ENCODE measurements at regions not wholly inside any gene's neighbourhood (a gene's known extent, or its start where the extent isn't known, plus 50 kb on each side); places are given as distances from the start of the nearest gene placed in this dataset.

DNA sequence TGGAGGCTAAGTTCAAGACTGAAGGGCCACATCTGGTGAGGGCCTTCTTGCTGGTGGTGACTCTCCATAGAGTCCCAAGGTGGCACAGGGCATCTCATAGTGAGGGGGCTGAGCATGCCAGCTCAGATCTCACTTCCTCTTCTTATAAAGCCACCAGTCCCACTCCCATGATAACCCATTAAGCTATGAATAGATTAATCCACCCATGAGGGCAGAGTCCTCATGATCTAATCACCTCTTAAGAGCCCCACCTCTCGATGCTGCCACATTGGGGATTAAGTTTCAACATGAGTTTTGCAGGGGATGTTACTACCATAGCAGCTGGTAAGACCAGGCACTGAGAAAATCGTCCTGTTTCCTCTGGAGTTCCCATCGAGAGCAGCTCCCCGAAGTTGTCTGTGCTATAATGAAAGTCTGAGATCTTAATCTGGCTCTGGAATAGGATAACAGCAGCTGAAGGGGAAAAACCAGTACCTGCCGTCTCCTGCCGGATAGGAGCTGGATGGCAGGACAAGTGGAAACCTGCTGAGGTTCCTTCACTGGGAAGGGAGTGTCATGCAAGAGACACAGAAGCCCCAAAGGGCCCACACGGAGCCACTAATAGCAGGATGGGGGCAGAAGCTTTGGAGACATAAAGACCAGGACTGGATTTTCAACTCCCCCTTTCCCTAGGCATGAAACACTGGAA lies 79.5 kb upstream of the EPHB3 start:
- no peak overlapping the region for H3K4me3 ChIP-seq (ENCODE audit: control insufficient read depth, low read depth, low read length)
- DNase-seq (ENCODE audit: low read depth), result no peak
- TF ChIP-seq CTCF (IDR thresholded peaks at IDR 0.05; ENCODE audit: control insufficient read depth, insufficient read depth, low read depth, low read length, missing control alignments), result no peak

GRCh38 chr3:184485241-184485640 lies 76.3 kb upstream of the EPHB3 start:
- no peak for TF ChIP-seq CTCF (IDR thresholded peaks at IDR 0.05; ENCODE audit: control insufficient read depth, insufficient read depth, low read depth, low read length, missing control alignments)
- DNase-seq (ENCODE audit: low read depth), result no peak

GRCh38 chr3:184485906-184486305 lies 75.7 kb upstream of the EPHB3 start:
- H3K4me3 ChIP-seq (ENCODE audit: control insufficient read depth, low read depth, low read length), result no peak overlapping the region
- TF ChIP-seq CTCF (IDR thresholded peaks at IDR 0.05; ENCODE audit: control insufficient read depth, insufficient read depth, low read depth, low read length, missing control alignments), result no peak
- no peak for DNase-seq (ENCODE audit: low read depth)

More at GRCh38 chr3:184485241-184485640, 76.3 kb upstream of the EPHB3 start:
- H3K4me3 ChIP-seq (ENCODE audit: control insufficient read depth, low read depth, low read length), result no peak overlapping the region

GRCh38 chr3:184486614-184487013 lies 75.0 kb upstream of the EPHB3 start:
- no peak for TF ChIP-seq CTCF (IDR thresholded peaks at IDR 0.05; ENCODE audit: control insufficient read depth, insufficient read depth, low read depth, low read length, missing control alignments)
- DNase-seq (ENCODE audit: low read depth), result no peak
- no peak overlapping the region for H3K4me3 ChIP-seq (ENCODE audit: control insufficient read depth, low read depth, low read length)

- no peak overlapping the region for H3K4me3 ChIP-seq (ENCODE audit: control insufficient read depth, low read depth, low read length)
- DNase-seq (ENCODE audit: low read depth), result no peak
- TF ChIP-seq CTCF (IDR thresholded peaks at IDR 0.05; ENCODE audit: control insufficient read depth, insufficient read depth, low read depth, low read length, missing control alignments), result no peak
Measured at GRCh38 chr3:184488577-184488976, 73.0 kb upstream of the EPHB3 start.

- no peak for TF ChIP-seq CTCF (IDR thresholded peaks at IDR 0.05; ENCODE audit: control insufficient read depth, insufficient read depth, low read depth, low read length, missing control alignments)
- DNase-seq (ENCODE audit: low read depth), result no peak
- H3K4me3 ChIP-seq (ENCODE audit: control insufficient read depth, low read depth, low read length), result no peak overlapping the region
Measured at GRCh38 chr3:184489268-184489841, 72.2 kb upstream of the EPHB3 start.

Data from AG09309 (cell line).